Fibroblast of skin of scalp (primary cell): ENCODE measurements at regions not wholly inside any gene's neighbourhood (a gene's known extent, or its start where the extent isn't known, plus 50 kb on each side); places are given as distances from the start of the nearest gene placed in this dataset.

Experiments used
- DNase-seq: peaks from one replicate; pipeline ENCODE4 v3.0.0-alpha.2; 2013

GRCh38 chr5:68161156-68161555, 54.4 kb upstream of the PIK3R1 start:
- no peak for DNase-seq

GRCh38 chr5:68159224-68159951, 56.2 kb upstream of the PIK3R1 start:
- DNase-seq = no peak

- no peak for DNase-seq
Observed at GRCh38 chr5:68155940-68156339, 59.6 kb upstream of the PIK3R1 start.

- no peak for DNase-seq
Observed at GRCh38 chr5:68154119-68154857, 61.3 kb upstream of the PIK3R1 start.

- no peak for DNase-seq
Observed at GRCh38 chr5:68151812-68152211, 63.7 kb upstream of the PIK3R1 start.

- no peak for DNase-seq
Observed at GRCh38 chr5:68149189-68149588, 66.4 kb upstream of the PIK3R1 start.

DNA sequence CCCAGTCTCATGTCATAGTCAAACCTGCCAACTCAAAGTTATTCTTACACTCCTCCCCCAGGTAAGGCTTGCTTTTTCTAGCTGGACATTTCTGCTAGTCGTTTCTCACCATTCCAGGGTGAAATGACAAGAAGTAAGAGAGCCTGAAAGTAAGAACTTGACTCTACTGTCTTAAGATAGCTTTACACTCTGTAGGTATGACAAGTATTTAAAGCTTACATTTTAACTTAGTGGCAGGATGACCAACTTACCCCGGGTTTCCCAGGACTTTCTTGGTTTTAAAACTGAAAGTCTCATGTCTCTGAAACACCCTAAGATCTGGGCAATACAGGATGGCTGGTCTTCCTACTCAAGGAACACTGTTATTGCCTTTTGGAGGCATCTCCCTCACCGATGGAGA, 67.5 kb upstream of the PIK3R1 start:
- DNase-seq = no peak

GRCh38 chr5:68147659-68148058, 67.9 kb upstream of the PIK3R1 start:
- DNase-seq = peak; percentile 21

GRCh38 chr5:68141494-68141893, 74.1 kb upstream of the PIK3R1 start:
- DNase-seq = peak; percentile 31

DNA sequence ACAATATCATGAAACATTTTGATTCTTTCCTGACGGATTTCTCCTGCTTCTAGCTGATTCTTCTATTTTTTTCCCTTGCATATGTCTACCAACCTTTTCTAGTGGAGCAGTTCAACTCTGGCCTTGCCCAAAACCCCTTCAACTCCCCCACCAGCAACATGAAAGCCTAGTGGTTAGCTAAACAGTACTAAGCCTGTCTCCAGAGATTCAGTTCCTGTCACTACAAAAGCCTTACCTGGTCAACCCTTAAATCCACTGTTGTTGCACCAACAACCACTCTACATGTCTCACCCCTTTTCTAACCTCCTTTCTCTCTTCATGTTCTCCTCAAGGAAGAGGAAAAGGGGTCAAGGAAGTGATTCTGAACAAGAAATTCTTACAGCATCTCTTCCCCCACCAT, 74.8 kb upstream of the PIK3R1 start:
- no peak for DNase-seq

DNA sequence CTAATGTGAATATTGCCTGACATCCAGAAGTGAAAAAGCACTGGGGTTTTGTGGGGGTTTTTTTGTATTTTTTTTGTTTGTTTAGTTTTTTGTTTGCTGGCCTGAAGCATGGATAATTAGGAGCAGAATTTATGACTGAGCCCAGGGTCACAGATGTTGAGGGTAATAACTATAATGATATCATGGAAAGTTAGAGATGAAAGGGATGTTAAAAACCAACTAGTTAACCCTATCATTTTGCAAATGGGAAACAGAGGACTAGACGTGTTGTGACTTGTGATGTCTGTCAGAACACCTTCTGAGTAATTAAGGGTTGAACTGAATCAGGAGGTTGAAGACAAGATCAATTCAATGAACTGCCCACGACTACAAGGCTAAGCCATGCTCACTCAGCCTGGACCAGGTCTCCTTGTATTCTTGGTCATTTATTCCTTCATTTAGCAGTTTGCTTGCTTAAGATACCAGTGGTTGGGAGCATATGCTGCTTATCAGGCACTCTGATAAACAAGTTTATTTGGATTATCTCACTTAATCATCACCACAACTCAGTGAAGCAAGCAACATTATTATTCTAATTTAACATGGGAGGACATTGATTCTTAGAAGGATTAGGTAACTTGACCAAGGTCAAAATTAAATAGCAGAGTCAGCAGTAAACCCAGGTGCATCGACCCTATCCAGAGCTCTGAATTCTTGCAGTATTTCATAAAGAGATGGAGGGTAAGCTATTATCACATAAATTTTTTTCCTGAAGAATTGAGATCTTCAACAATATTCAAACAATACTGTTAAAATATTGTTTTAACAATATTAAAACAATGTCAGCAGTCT, 75.7 kb upstream of the PIK3R1 start:
- no peak for DNase-seq

DNA sequence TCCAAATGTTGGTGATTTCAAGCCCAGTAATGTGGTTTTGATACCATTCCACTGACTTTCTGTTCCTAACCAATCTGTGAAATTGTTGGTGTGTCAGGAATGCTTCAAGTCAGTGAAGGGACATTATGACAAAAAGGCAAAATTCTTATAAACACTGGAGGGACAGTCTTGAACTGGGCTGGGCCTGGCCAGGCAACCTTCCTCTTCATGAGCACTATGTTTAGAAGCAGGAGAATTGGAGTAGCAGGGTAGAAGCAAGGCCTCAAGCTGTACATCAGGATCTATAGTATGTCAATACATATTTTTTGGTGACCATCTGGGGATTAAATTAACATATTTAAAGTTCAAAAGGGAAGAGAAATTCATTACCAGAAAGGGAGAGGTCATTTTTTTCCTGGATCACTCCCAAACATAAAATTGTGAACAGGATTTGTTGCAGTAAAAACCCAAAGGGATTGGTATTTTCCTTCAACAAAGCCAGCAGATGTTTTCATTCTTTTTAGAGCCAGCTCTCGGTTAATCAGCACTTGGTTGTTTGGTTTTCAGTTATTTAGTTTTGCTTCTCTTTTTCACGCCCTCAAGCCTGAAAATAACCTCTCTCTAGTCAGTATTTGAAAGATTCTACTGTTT, 77.9 kb upstream of the PIK3R1 start:
- peak; percentile 87 for DNase-seq

DNA sequence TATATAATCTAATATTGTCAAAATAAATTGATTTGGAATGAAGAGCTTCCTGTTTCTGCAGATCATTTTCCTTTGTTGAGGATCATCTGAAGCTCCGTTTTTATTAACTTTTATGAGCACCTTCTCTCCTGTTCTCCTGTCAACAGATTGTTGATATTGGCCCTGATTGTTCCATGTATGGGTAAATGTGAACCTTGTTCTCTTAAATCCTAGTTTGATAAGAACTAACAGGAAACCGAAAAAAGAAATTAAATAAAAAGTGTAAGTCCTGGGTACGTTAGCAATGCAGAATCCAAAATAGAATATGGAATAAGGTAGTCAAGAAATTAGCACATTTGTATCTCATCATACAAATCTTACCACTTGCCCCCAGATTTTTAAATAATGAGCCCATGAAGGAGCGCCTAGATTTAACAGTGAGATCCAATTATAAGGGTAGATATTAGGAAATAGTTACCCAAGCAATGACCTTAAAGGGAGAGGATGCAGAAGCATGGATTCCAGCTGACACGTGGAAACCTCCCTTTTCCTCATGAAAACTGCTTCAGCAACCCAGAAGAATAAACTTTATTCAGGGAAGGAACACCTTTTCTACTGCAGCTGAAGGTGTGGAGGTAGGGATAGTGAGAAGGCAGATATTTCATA, 80.8 kb upstream of the PIK3R1 start:
- no peak for DNase-seq

GRCh38 chr5:68134033-68134668, 81.4 kb upstream of the PIK3R1 start:
- peak; percentile 14 for DNase-seq

DNA sequence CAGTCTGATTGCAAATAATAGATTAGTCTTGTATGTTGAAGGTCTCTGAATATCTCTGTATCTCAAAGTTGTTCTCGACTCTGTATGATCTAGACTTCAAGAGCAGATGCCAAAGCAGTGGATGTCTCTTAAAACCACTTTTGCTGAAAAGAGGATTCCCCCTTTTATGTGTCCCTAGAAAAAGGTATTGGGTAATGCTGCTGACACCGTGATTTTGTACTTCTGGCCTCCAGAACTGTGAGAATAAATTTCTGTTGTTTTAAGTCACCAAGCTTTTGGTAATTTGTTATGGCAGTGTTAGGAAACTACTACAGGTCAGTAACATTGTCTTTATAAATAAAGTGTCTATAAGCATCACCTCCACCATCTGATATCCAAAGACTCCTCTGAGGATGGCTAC, 85.3 kb upstream of the PIK3R1 start:
- DNase-seq = no peak

DNA sequence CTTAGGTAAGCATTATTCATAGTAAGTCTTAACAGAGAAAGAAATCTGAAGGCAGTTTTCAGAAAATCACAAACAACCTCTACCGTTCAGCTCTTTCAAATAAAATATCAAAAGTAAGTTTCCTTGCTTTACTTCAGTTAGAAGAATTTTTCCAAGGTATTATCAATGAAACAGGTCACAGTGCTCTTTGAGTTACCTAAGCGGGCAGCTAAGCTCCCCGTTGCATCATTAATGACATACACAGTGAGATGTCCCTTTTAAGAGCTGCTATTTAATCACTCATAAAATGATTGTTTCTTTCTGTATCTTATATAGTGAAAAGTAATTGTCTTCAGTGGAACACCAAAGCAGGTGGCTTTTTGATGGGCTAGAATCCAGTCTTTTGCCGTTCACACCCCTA, 86.2 kb upstream of the PIK3R1 start:
- DNase-seq = no peak

- DNase-seq = peak; percentile 64
Observed at GRCh38 chr5:68126886-68127285, 88.7 kb upstream of the PIK3R1 start.

DNA sequence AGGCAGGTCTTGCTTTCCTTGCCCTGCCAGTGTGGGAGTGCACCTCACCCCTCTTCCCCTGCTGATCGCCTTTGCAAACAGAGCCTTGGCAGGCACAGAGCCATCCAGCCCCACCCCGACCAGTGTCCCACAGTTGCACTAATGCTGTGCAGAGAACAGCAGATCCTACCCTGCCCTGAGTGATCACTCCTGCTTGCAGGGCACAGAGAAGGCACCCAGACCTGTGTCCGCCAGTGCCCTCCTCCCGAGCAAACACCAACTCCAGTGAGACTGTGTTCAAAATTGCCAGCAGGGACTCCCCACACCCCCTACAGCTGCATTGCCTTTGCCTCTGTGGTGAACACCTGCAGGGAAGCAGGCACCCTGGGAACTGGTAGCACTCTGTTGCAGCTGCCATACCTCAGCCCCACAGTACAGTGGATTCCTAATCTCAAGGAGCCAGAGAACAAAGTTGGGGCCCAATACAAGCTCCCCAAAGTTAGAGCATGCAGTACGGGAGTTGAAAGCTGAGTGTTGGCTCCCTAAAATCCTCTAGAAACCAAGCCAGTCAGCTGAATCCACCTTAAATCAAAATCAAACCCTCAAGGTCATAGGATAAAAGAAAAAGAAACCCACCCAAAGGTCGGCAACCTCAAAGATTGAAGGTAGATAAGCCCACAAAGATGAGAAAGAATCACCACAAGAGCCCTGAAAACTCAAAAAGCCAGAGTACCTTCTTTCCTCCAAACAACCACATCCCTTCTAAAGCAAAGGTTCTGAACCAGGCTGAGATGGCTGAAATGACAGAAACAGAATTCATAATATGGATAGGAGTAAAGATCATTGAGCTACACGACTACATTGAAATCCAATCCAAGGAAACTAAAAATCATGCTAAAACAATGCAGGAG, 92.9 kb upstream of the PIK3R1 start:
- DNase-seq = no peak

DNA sequence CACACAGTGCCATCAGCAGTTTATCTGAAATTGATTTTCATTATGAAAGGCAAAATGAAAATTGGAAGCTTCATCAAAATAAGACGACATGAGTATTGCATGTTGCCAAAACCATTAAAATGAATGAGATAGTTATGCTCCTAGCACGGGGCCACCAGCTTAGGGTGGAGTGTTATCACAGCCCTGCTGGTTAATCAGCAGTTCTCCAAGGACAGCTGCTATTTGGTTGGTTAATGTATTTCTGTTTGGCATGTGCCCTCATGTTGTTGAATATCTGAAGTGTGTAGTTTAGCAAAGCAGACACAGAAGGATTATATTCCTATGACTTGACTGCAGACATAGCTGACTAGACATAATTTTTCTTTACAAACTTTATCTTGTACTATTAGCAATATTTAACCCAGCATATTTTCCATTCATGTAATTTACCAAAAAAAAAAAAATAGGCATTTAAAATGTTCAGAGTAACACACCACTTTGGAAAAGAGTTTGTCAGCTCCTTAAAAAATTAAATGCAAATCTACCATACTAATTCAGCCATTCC, 98.6 kb upstream of the PIK3R1 start:
- DNase-seq = no peak

GRCh38 chr5:68116408-68116807, 99.1 kb upstream of the PIK3R1 start:
- DNase-seq = no peak

GRCh38 chr5:68115584-68115983, 100.0 kb upstream of the PIK3R1 start:
- DNase-seq = no peak
